H9 (cell line): ENCODE measurements at regions not wholly inside any gene's neighbourhood (a gene's known extent, or its start where the extent isn't known, plus 50 kb on each side); places are given as distances from the start of the nearest gene placed in this dataset.

ENCODE experiments used
- DNase-seq: peaks from one replicate; pipeline ENCODE4 v3.0.0-alpha.2; 2017
- H2AFZ ChIP-seq: one replicate; pipeline ENCODE4 v1.6.1; 2013; ENCODE audit warnings: mild to moderate bottlenecking, low read length, control low read depth, moderate library complexity
- H2AK5ac ChIP-seq: 2 replicates; pipeline ENCODE4 v1.6.1; 2013; ENCODE audit warnings: low read length, control low read depth, mixed read lengths; ENCODE audit not compliant: insufficient read length
- H2BK120ac ChIP-seq: one replicate; pipeline ENCODE4 v1.6.1; 2013; ENCODE audit warnings: low read depth, mild to moderate bottlenecking, low read length, control low read depth, inconsistent platforms; ENCODE audit not compliant: poor library complexity, severe bottlenecking
- H2BK12ac ChIP-seq: 2 replicates; pipeline ENCODE4 v1.6.1; 2013; ENCODE audit warnings: low read length, control low read depth, mixed read lengths, low read depth; ENCODE audit not compliant: insufficient read length
- H2BK15ac ChIP-seq: 2 replicates; pipeline ENCODE4 v1.6.1; 2013; ENCODE audit warnings: low read depth, low read length, control low read depth
- H2BK20ac ChIP-seq: one replicate; pipeline ENCODE4 v1.6.1; 2013; ENCODE audit warnings: low read depth, mild to moderate bottlenecking, low read length, control low read depth, inconsistent platforms; ENCODE audit not compliant: poor library complexity, severe bottlenecking
- H2BK5ac ChIP-seq: 2 replicates; pipeline ENCODE4 v1.6.1; 2013; ENCODE audit warnings: low read length, control low read depth, mixed read lengths; ENCODE audit not compliant: insufficient read length
- H3K14ac ChIP-seq: 2 replicates; pipeline ENCODE4 v1.6.1; 2013; ENCODE audit warnings: low read length, control low read depth; ENCODE audit not compliant: insufficient read depth
- H3K18ac ChIP-seq: 2 replicates; pipeline ENCODE4 v1.6.1; 2013; ENCODE audit warnings: low read depth, mild to moderate bottlenecking, mixed read lengths, low read length, control low read depth; ENCODE audit not compliant: insufficient read length
- H3K23ac ChIP-seq: 2 replicates; pipeline ENCODE4 v1.6.1; 2013; ENCODE audit warnings: low read length, control low read depth, mixed read lengths, low read depth; ENCODE audit not compliant: insufficient read length
- H3K23me2 ChIP-seq: 2 replicates; pipeline ENCODE4 v1.6.1; 2013; ENCODE audit warnings: low read depth, mild to moderate bottlenecking, mixed read lengths, low read length, control low read depth; ENCODE audit not compliant: insufficient read length, poor library complexity, severe bottlenecking
- H3K27ac ChIP-seq: 2 replicates; pipeline ENCODE4 v1.5.1; 2013; ENCODE audit warnings: low read length, control low read depth, mixed read lengths, low read depth; ENCODE audit not compliant: insufficient read length
- H3K27me3 ChIP-seq: 2 replicates; pipeline ENCODE4 v1.6.1; 2013; ENCODE audit warnings: low read length, control low read depth, inconsistent platforms; ENCODE audit not compliant: insufficient read depth
- H3K4ac ChIP-seq: 2 replicates; pipeline ENCODE4 v1.6.1; 2013; ENCODE audit warnings: low read depth, mild to moderate bottlenecking, control low read depth, inconsistent platforms, low read length, moderate library complexity
- H3K4me1 ChIP-seq: 2 replicates; pipeline ENCODE4 v1.6.1; 2013; ENCODE audit warnings: low read length, control low read depth, inconsistent platforms; ENCODE audit not compliant: insufficient read depth
- H3K4me2 ChIP-seq: 2 replicates; pipeline ENCODE4 v1.6.1; 2013; ENCODE audit warnings: low read length, control low read depth, mixed read lengths; ENCODE audit not compliant: insufficient read length, insufficient read depth
- H3K56ac ChIP-seq: 2 replicates; pipeline ENCODE4 v1.6.1; 2013; ENCODE audit warnings: low read depth, mild to moderate bottlenecking, mixed read lengths, low read length, control low read depth; ENCODE audit not compliant: insufficient read length
- H3K79me1 ChIP-seq: 2 replicates; pipeline ENCODE4 v1.6.1; 2013; ENCODE audit warnings: low read depth, mild to moderate bottlenecking, moderate library complexity, low read length, control low read depth, inconsistent platforms; ENCODE audit not compliant: insufficient read depth, poor library complexity, severe bottlenecking
- H3K79me2 ChIP-seq: 2 replicates; pipeline ENCODE4 v1.6.1; 2013; ENCODE audit warnings: low read length, control low read depth, inconsistent platforms; ENCODE audit not compliant: insufficient read depth
- H3K9ac ChIP-seq: 2 replicates; pipeline ENCODE4 v1.6.1; 2013; ENCODE audit warnings: low read length, control low read depth, mixed read lengths; ENCODE audit not compliant: insufficient read length; ENCODE audit errors: extremely low read depth
- H3K9me3 ChIP-seq: one replicate; pipeline ENCODE4 v1.6.1; 2013; ENCODE audit warnings: low read depth, low read length, inconsistent platforms; ENCODE audit not compliant: control insufficient read depth
- H3T11ph ChIP-seq: one replicate; pipeline ENCODE4 v1.6.1; 2013; ENCODE audit warnings: mild to moderate bottlenecking, low read length, control low read depth, inconsistent platforms
- H4K20me1 ChIP-seq: one replicate; pipeline ENCODE4 v1.6.1; 2013; ENCODE audit not compliant: control insufficient read depth, insufficient read length, insufficient read depth
- H4K5ac ChIP-seq: 2 replicates; pipeline ENCODE4 v1.6.1; 2013; ENCODE audit warnings: low read depth, mild to moderate bottlenecking, mixed read lengths, low read length, control low read depth; ENCODE audit not compliant: insufficient read length
- H4K8ac ChIP-seq: replicated peaks from 2 replicates; pipeline ENCODE4 v1.6.1; 2013; ENCODE audit warnings: low read length, control low read depth, mixed read lengths, low read depth; ENCODE audit not compliant: insufficient read length
- H4K91ac ChIP-seq: 2 replicates; pipeline ENCODE4 v1.6.1; 2013; ENCODE audit warnings: low read depth, mild to moderate bottlenecking, moderate library complexity, mixed read lengths, low read length, control low read depth; ENCODE audit not compliant: insufficient read length
- H3K27ac Mint-ChIP-seq, 3 experiments: 2 replicates in 2 of 3; 3 replicates in 1 of 3; pipeline ENCODE4 v1.8.0; 2020 to 2021; ENCODE audit warnings: mixed read lengths in 3 of 3, mild to moderate bottlenecking in 1 of 3, moderate library complexity in 1 of 3
- H3K27me3 Mint-ChIP-seq: 2 replicates; pipeline ENCODE4 v1.8.0; 2021; ENCODE audit warnings: low read depth, mild to moderate bottlenecking, moderate library complexity, mixed read lengths
- H3K36me3 Mint-ChIP-seq, 3 experiments: 2 replicates in 2 of 3; 3 replicates in 1 of 3; pipeline ENCODE4 v1.8.0; 2020 to 2021; ENCODE audit warnings: low read depth in 3 of 3, mixed read lengths in 3 of 3; ENCODE audit not compliant: insufficient read depth in 1 of 3
- H3K4me1 Mint-ChIP-seq, 2 experiments: 2 replicates each; pipeline ENCODE4 v1.8.0; 2020; ENCODE audit warnings: mixed read lengths in 2 of 2
- H3K4me3 Mint-ChIP-seq, 2 experiments: 2 replicates in 1 of 2; 3 replicates in 1 of 2; pipeline ENCODE4 v1.8.0; 2020 to 2021; ENCODE audit warnings: mild to moderate bottlenecking in 2 of 2, mixed read lengths in 2 of 2, moderate library complexity in 1 of 2
- H3K9me3 Mint-ChIP-seq, 2 experiments: 2 replicates in 1 of 2; 3 replicates in 1 of 2; pipeline ENCODE4 v1.8.0; 2020; ENCODE audit warnings: mild to moderate bottlenecking in 2 of 2, mixed read lengths in 2 of 2, moderate library complexity in 1 of 2
- WGBS: extraction: QIAGEN DNeasy Blood & Tissue Kit; methylation state at CpG from one replicate; pipeline ENCODE4 v1.1.7; 2013; ENCODE audit warnings: missing lambda C conversion rate, low lambda C conversion rate, mixed read lengths; ENCODE audit not compliant: insufficient read length; ENCODE audit errors: extremely low coverage; 5-methylcytosine and 5-hydroxymethylcytosine counted together
- TF ChIP-seq, protein P1 (sequence below): fragments of 200-600 bp; sonication (generic); conservative IDR thresholded peaks from 3 replicates; pipeline ENCODE4 v1.8.0; 2021; ENCODE audit warnings: antibody characterized with exemption, mild to moderate bottlenecking

DNA sequence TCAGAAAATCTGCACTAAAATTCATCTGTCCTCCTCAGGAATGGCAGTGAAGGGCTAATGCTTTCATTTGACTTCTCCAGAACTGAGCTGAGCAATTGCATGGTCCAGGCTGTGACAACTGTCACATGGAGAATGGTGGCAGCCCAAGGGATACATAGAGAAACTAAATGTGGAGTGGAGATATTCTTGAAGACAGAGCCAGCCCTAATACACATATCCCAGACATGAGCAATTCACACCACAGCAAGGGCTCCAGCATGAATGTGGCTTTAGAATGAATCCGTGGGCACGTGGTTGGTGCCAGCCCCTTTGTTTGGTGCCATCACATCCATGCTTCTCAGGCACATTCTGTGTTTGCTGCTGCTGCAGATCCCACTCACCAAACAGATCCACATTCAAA lies 121.6 kb upstream of the MXRA5 start:
- no peak overlapping the region for H2BK20ac ChIP-seq
- H4K5ac ChIP-seq, result no peak overlapping the region
- H3K4me3 Mint-ChIP-seq, result no peak overlapping the region
- H3K9ac ChIP-seq, result no peak overlapping the region
- no CpG with 5 or more reads among the region's 2 CpGs for WGBS
- no peaks in the 10 kb centered on the region for H3K36me3 Mint-ChIP-seq
- H3K79me2 ChIP-seq, result no peaks in the 10 kb centered on the region
- no peak overlapping the region for H3T11ph ChIP-seq
- no peak overlapping the region for H3K4ac ChIP-seq
- H2BK120ac ChIP-seq, result no peak overlapping the region
- TF ChIP-seq, protein P1, sequence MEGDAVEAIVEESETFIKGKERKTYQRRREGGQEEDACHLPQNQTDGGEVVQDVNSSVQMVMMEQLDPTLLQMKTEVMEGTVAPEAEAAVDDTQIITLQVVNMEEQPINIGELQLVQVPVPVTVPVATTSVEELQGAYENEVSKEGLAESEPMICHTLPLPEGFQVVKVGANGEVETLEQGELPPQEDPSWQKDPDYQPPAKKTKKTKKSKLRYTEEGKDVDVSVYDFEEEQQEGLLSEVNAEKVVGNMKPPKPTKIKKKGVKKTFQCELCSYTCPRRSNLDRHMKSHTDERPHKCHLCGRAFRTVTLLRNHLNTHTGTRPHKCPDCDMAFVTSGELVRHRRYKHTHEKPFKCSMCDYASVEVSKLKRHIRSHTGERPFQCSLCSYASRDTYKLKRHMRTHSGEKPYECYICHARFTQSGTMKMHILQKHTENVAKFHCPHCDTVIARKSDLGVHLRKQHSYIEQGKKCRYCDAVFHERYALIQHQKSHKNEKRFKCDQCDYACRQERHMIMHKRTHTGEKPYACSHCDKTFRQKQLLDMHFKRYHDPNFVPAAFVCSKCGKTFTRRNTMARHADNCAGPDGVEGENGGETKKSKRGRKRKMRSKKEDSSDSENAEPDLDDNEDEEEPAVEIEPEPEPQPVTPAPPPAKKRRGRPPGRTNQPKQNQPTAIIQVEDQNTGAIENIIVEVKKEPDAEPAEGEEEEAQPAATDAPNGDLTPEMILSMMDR, result no peak
- peaks cover 0 to 4% of the 10 kb centered on the region in 2 experiments; a peak in 3 of 4 replicates for H3K4me1 Mint-ChIP-seq
- H3K23me2 ChIP-seq, result no peaks in the 10 kb centered on the region
- H4K91ac ChIP-seq, result no peak overlapping the region
- no peak overlapping the region for H2BK12ac ChIP-seq
- no peak overlapping the region for H2AK5ac ChIP-seq
- no peak overlapping the region for H3K18ac ChIP-seq
- H3K56ac ChIP-seq, result no peak overlapping the region
- no peak overlapping the region for H3K14ac ChIP-seq
- H2BK5ac ChIP-seq, result no peak overlapping the region
- H3K27ac Mint-ChIP-seq, result peak overlapping the region in 1 of 3 experiments; percentile 56; a peak in 1 of 7 replicates
- no peak for DNase-seq
- H3K23ac ChIP-seq, result no peak overlapping the region
- no peaks in the 10 kb centered on the region for H3K4me1 ChIP-seq
- H3K4me2 ChIP-seq, result no peak overlapping the region
- H4K20me1 ChIP-seq, result no peaks in the 10 kb centered on the region
- no peak overlapping the region for H3K27ac ChIP-seq
- H4K8ac ChIP-seq, result no peak overlapping the region
- H3K79me1 ChIP-seq, result no peaks in the 10 kb centered on the region
- no peaks in the 10 kb centered on the region for H3K27me3 Mint-ChIP-seq
- no peaks in the 10 kb centered on the region for H3K9me3 Mint-ChIP-seq
- no peak overlapping the region for H2BK15ac ChIP-seq
- no peak overlapping the region for H2AFZ ChIP-seq
- H3K27me3 ChIP-seq, result no peaks in the 10 kb centered on the region
- no peaks in the 10 kb centered on the region for H3K9me3 ChIP-seq
